HG03520 (cell line): ENCODE measurements at regions not wholly inside any gene's neighbourhood (a gene's known extent, or its start where the extent isn't known, plus 50 kb on each side); places are given as distances from the start of the nearest gene placed in this dataset.

Source experiments
- ATAC-seq: cut with Tn5 transposase; IDR thresholded peaks from one replicate; pipeline ENCODE4 v1.9.1; 2021; ENCODE audit warnings: mild to moderate bottlenecking, moderate library complexity; ENCODE audit not compliant: unreplicated experiment

DNA sequence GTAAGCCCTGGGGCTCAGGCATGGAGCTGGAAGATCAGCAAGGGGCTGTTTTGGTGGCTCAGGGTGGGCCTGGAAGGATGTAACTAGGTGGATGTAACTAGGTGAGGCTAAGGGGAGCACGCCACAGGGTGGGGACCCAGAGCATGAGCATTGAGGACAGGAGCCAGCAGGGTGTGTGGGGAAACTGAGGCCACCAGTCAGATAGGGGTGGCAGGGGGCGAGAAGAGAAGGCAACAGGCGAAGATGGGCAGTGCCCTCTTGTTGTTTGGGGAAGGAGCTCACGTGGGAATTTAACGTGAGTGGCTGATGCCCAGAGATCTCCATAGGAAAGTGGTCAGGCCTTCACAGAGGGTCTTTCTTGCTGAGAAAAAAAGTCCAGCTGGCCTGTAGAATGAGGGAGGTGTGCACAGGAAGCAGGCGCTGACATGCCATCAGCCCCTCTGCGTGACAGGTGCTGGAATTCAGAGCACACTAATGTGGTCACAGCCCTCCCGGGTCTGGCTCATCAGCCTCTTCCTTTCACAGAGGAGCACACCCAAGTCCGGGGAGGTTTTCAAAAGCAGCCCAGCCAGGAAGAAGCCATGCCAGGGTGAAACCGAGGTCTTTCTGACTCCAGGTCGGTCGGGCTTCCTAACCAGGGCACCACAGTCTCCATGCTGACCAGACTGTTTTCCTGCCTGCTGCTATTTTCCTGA lies 54.6 kb upstream of the PAX6 start:
- no peak for ATAC-seq

GRCh38 chr11:31863170-31863832 lies 52.2 kb upstream of the PAX6 start:
- no peak for ATAC-seq

GRCh38 chr11:31861011-31861410 lies 49.9 kb upstream of the PAX6 start:
- no peak for ATAC-seq
